GM10248 (cell line): ENCODE measurements at regions not wholly inside any gene's neighbourhood (a gene's known extent, or its start where the extent isn't known, plus 50 kb on each side); places are given as distances from the start of the nearest gene placed in this dataset.

Experiments
- CTCF ChIA-PET: fragments of 300-600 bp; sonication (Branson Sonifier 250); formaldehyde crosslinking; extraction: SDS; loops from one replicate; lab custom pipeline; 2021; ENCODE audit warnings: antibody characterized with exemption; lab: Yijun Ruan, JAX
- POLR2A ChIA-PET: fragments of 350-650 bp; sonication (Branson Sonifier 250); formaldehyde crosslinking; extraction: SDS; loops from one replicate; lab custom pipeline; 2020; ENCODE audit warnings: antibody characterized with exemption; lab: Yijun Ruan, JAX
- DNase-seq: peaks from one replicate; pipeline ENCODE4 v3.0.0; 2012; ENCODE audit errors: extremely low spot score
- TF ChIP-seq, protein P1 (sequence below): IDR thresholded peaks from 2 replicates; pipeline ENCODE4 v1.5.1; 2012; ENCODE audit warnings: mild to moderate bottlenecking, low read depth; ENCODE audit errors: extremely low read depth, missing control alignments, control extremely low read depth

DNA sequence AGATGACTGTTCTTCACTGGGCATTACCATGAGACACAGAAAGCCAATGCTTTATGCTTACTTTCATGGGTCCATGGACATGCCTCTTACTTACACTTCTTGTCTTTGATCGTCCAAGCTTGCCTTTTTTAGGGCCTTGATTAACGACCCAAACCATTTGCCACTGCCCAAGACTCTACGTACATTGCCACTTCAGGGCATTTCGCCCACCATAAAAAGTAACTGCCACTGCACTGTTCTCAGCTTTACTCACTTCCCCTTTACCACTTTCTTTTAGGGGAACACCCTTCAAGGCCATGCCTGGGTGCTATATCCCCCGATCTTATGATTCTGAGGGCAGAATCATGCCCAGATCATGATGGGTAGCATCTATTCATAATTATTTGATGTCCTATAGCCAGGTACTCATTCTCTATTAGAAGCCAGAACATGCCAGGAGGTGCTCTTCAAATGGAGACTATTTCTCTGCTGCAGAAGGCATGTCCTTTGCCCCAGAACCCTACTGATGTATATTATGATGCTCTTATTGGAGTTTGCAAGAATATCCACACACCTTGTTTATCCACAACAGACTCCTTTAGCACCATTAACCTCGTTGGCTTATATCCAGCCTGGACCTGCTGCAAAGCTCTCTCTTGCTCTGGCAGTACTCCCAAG lies 64.1 kb upstream of the RAD23B start:
- ChIA-PET POLR2A (no interaction called here), CTCF (interaction anchor here (1.2 kb wide), 1 partner anchor 21 kb away, joined by 3 read pairs; no protein-coding TSS in a partner anchor)
- TF ChIP-seq, protein P1, sequence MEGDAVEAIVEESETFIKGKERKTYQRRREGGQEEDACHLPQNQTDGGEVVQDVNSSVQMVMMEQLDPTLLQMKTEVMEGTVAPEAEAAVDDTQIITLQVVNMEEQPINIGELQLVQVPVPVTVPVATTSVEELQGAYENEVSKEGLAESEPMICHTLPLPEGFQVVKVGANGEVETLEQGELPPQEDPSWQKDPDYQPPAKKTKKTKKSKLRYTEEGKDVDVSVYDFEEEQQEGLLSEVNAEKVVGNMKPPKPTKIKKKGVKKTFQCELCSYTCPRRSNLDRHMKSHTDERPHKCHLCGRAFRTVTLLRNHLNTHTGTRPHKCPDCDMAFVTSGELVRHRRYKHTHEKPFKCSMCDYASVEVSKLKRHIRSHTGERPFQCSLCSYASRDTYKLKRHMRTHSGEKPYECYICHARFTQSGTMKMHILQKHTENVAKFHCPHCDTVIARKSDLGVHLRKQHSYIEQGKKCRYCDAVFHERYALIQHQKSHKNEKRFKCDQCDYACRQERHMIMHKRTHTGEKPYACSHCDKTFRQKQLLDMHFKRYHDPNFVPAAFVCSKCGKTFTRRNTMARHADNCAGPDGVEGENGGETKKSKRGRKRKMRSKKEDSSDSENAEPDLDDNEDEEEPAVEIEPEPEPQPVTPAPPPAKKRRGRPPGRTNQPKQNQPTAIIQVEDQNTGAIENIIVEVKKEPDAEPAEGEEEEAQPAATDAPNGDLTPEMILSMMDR = no peak
- DNase-seq = no peak

GRCh38 chr9:107219486-107220077 lies 63.5 kb upstream of the RAD23B start:
- TF ChIP-seq, protein P1 = no peak
- POLR2A ChIA-PET = no interaction called here
- no peak for DNase-seq
- CTCF ChIA-PET = interaction anchor here (1.2 kb wide), 1 partner anchor 20 kb away, joined by 3 read pairs; no protein-coding TSS in a partner anchor

DNA sequence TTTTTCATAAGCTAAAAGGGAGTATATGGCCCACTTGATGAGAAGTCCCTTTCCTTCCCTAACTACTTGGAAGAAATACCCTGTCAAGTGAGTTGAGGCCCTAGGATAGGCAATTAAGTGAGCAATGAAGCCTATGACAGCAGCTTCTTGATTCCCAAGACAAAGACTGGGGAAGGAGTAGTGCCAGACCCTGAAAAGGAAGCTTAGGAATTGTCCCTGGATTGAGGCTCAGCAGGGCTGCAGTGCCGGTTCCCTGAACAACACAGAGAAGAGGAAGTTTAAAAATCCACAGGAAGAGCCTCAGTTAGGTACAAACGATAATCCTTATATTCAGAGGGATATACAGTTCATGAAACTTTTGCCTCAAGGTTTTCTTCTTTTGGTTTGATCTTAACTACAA lies 61.8 kb upstream of the RAD23B start:
- no peak for DNase-seq
- POLR2A ChIA-PET = no interaction called here
- CTCF ChIA-PET = interaction anchor here (1.2 to 1.7 kb wide), 3 partner anchors 14 to 45 kb away, joined by 3 read pairs; no protein-coding TSS in a partner anchor
- TF ChIP-seq, protein P1 = no peak

DNA sequence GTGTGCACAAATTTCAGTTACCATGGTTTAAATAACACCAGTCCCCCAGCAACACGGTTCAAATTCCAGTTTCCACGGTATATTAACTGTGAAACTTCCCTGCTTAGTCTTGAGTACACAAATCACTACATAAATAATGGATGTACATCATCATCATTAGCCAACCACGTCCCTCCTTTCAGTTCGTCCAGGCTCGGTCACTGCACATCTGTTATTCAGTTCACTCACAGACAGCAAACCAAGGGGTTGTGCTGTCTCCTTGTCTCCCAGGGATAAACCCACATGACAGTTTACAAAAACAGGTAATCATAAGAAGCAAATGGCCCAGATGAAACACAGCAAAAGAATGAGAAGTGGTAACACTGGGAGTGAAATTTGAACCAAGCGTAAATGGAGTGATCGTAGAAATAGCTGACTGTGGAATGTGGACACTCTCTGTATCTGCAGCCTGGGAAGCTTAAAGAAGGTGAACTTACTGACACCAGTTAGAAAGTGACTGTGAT lies 61.0 kb upstream of the RAD23B start:
- DNase-seq = no peak
- POLR2A ChIA-PET = no interaction called here
- CTCF ChIA-PET = interaction anchor here (1.2 to 1.8 kb wide), 3 partner anchors 14 to 46 kb away, joined by 3 to 9 read pairs (median 3); no protein-coding TSS in a partner anchor
- TF ChIP-seq, protein P1 = no peak

GRCh38 chr9:107223381-107223780 lies 59.7 kb upstream of the RAD23B start:
- ChIA-PET POLR2A (no interaction called here), CTCF (interaction anchor here (1.5 to 1.8 kb wide), 2 partner anchors 17 to 50 kb away, joined by 3 to 9 read pairs; no protein-coding TSS in a partner anchor)
- no peak for DNase-seq
- TF ChIP-seq, protein P1 = no peak

DNA sequence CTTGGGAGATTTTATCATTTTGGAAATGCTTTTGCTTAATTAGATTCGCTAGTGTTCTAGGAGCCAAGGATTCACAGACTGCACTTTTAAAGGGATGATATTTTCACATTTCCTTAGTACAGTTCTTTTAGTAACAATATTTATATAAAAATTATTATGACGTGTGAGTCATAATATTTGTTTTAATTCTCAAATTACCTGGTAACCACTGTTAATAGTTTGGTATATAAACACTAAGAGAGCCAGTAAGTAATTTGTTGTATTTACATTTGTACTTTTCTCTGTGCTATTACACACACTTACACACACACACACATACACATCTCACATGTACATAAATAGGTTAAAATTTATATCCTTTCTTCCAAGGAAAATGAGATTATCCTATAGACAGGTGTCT lies 58.8 kb upstream of the RAD23B start:
- TF ChIP-seq, protein P1 = no peak
- DNase-seq = no peak
- ChIA-PET CTCF (interaction anchor here (1.5 kb wide), 1 partner anchor 50 kb away, joined by 3 read pairs; no protein-coding TSS in a partner anchor), POLR2A (no interaction called here)
